ENCODE measurements at regions not wholly inside any gene's neighbourhood (a gene's known extent, or its start where the extent isn't known, plus 50 kb on each side); places are given as distances from the start of the nearest gene placed in this dataset.

DNA sequence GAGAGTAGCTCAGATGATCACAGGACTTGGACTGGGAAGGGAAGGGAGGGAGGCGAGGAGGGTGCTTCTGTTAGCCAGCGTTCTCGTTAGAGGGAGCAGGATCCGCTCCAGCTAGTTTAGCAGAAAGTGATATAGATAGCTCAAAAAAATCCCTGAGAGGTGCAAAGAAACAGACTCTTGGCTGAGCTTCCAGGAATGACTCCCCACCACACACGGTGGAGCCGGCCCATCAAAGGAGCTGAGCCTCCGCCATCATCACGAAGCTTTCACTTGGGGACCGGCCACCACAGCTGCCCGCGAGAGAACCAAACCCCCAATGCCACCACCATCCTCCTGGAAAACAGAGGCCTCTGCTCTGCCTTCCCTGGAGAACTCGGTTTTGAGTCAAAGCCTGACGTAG is 124.6 kb upstream of the BCL2L14 start:
- TF ChIP-seq, protein P1, sequence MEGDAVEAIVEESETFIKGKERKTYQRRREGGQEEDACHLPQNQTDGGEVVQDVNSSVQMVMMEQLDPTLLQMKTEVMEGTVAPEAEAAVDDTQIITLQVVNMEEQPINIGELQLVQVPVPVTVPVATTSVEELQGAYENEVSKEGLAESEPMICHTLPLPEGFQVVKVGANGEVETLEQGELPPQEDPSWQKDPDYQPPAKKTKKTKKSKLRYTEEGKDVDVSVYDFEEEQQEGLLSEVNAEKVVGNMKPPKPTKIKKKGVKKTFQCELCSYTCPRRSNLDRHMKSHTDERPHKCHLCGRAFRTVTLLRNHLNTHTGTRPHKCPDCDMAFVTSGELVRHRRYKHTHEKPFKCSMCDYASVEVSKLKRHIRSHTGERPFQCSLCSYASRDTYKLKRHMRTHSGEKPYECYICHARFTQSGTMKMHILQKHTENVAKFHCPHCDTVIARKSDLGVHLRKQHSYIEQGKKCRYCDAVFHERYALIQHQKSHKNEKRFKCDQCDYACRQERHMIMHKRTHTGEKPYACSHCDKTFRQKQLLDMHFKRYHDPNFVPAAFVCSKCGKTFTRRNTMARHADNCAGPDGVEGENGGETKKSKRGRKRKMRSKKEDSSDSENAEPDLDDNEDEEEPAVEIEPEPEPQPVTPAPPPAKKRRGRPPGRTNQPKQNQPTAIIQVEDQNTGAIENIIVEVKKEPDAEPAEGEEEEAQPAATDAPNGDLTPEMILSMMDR (conservative IDR thresholded peaks at IDR 0.05; ENCODE audit: low read depth, low read length) = no peak
- H3K4me3 ChIP-seq (ENCODE audit: low read length) = no peak overlapping the region
- no peak for DNase-seq (ENCODE audit: low read depth)

DNA sequence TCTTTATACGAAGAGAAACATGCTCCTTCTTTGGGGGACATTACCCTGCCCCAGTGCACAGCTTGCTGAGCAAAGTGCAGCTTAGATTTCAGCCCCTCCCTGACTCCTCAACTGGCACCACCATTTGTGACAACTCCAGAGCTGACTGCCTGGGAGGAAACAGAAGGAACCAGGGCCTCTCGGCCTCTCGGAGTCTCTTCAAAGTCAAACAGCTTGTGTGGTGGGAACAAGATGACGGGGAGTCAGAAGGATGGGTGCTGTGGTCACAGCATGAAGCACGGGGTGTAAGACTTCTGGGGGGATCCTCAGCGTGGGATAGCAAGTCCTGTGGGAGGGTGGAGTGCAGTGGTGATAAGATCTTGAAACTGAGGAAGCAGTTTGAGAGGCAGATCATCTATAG is 123.5 kb upstream of the BCL2L14 start:
- TF ChIP-seq, protein P1 (conservative IDR thresholded peaks at IDR 0.05; ENCODE audit: low read depth, low read length) = no peak
- DNase-seq (ENCODE audit: low read depth) = no peak
- H3K4me3 ChIP-seq (ENCODE audit: low read length) = no peak overlapping the region

DNA sequence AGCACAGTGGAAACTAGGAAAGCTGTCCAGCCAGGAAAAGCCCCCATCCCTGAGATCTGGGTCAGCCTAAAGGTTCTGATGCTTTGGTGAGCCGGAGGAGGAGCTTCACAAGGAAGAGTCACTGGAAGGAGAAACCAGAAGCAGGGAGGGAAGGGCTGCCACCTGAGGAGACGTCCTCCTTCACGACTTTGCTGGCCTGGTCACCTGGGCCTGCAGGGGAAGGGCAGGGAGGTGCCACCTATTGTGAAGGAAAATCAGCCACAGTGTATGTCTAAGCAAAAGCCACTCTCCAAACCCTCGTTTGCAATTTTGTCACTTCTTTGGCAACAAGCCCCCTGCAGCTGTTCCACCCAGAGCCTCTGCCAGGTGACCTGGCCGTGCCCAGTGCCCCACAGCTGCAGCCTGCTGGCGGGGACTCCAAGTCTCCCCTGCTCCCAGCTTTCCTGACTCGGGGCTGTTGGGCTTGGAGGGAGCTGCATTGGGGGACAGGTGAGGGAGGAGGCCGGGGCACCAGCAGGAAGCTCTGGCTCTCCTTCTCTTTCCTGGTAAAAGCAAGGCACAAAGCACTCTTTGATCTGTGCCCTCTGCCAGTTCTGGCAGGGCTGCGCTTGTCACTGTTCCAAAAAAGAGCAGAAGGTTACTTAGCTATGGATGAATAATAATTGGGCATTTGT is 120.9 kb upstream of the BCL2L14 start:
- no peak for DNase-seq (ENCODE audit: low read depth)
- TF ChIP-seq, protein P1 (conservative IDR thresholded peaks at IDR 0.05; ENCODE audit: low read depth, low read length) = no peak
- H3K4me3 ChIP-seq (ENCODE audit: low read length) = no peak overlapping the region

DNA sequence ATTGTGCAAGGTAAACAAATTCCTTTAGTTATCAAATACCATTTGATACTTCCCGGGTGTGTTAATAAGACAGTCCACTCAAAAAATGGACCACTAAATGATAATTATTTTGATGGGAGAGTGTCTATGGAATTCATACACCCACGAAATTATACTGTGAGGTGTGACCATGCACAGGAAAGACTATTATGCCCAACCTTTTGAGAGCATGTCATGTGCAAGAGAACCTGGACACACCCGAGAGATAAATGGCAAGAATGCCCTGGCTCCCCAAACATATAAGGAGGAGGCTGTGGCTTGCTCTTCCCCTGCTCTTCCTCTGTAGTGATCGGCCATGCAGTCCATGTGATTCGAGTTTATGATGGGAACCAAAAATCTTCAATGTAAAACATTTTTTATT is 119.5 kb upstream of the BCL2L14 start:
- no peak for DNase-seq (ENCODE audit: low read depth)
- no peak overlapping the region for H3K4me3 ChIP-seq (ENCODE audit: low read length)
- TF ChIP-seq, protein P1 (conservative IDR thresholded peaks at IDR 0.05; ENCODE audit: low read depth, low read length) = no peak

DNA sequence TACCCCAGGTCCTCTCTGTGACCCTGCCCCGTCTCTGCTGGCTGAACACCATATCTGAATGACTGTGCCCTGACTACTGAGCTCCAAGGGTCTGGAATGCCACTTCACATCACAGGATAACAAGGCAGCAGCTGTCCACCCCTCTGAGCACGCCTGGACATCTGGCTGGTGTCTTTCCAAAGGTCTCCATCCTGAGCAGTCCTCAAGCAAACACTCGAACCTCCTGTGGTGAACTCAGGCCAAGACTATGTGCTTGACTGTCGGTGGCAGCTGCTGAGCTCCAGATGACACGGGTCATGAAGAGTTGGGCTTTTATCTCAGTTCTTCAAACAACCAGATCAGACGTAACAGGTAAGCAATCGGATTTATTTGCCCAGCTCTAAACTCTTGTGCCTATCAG is 117.2 kb upstream of the BCL2L14 start:
- H3K4me3 ChIP-seq (ENCODE audit: low read length) = no peak overlapping the region
- TF ChIP-seq, protein P1 (conservative IDR thresholded peaks at IDR 0.05; ENCODE audit: low read depth, low read length) = no peak
- DNase-seq (ENCODE audit: low read depth) = no peak

DNA sequence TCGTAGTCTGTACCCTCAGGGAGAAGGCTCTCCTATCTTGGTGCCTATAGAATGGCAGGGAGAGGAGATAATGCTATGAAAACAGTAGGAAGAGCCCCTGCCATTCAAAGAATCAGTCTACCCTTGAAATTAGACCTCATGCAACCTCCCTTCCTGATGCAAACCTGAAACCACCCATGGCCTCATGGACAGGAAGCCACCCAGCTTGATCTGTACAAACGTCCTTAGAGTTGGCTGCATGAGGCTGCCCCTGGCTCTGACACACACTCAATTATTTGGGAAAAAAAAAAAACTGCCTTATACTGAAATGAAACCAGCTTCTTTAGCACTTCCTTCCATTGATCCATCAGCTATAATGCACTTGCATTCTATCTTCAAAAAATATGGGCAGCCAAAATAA is 116.6 kb upstream of the BCL2L14 start:
- TF ChIP-seq, protein P1 (conservative IDR thresholded peaks at IDR 0.05; ENCODE audit: low read depth, low read length) = no peak
- no peak overlapping the region for H3K4me3 ChIP-seq (ENCODE audit: low read length)
- no peak for DNase-seq (ENCODE audit: low read depth)

Measured in retinal pigment epithelial cell (primary cell).